Psoas muscle (tissue), 7 donors: ENCODE measurements at regions not wholly inside any gene's neighbourhood (a gene's known extent, or its start where the extent isn't known, plus 50 kb on each side); places are given as distances from the start of the nearest gene placed in this dataset.

Experiments used
- ATAC-seq, 4 donors: fragments of 200-7000 bp; cut with Tn5 transposase; one replicate each; pipeline ENCODE4 v1.9.1; 2020; ENCODE audit warnings: moderate library complexity in 3 of 4, mild to moderate bottlenecking in 2 of 4
- DNase-seq, 2 donors: peaks; one replicate each; pipeline ENCODE4 v3.0.0-alpha.2; 2020
- H3K27ac ChIP-seq: fragments of 200-600 bp; one replicate; pipeline ENCODE4 v1.8.0; 2022
- H3K27me3 ChIP-seq, 3 donors: fragments of 200-600 bp in 1 of 3; one replicate each; pipeline versions ENCODE4 v1.6.1 to v1.8.0; 2013 to 2022; ENCODE audit warnings: low read length in 2 of 3, mild to moderate bottlenecking in 2 of 3, moderate library complexity in 1 of 3; ENCODE audit not compliant: insufficient read depth in 3 of 3
- H3K36me3 ChIP-seq, 2 donors: fragments of 200-600 bp in 1 of 2; one replicate each; pipeline versions ENCODE4 v1.6.1 to v1.8.0; 2013 to 2022; ENCODE audit warnings: low read depth in 1 of 2, mild to moderate bottlenecking in 1 of 2, moderate library complexity in 1 of 2; ENCODE audit not compliant: insufficient read depth in 1 of 2
- H3K4me1 ChIP-seq: fragments of 200-600 bp; one replicate; pipeline ENCODE4 v1.8.0; 2022
- H3K4me3 ChIP-seq: fragments of 200-600 bp; one replicate; pipeline ENCODE4 v1.8.0; 2022; ENCODE audit warnings: mild to moderate bottlenecking
- H3K9me3 ChIP-seq: fragments of 200-600 bp; one replicate; pipeline ENCODE4 v1.8.0; 2022
- WGBS, 3 donors: extraction: QIAGEN DNeasy Blood & Tissue Kit; methylation state at CpG; one replicate each; pipeline versions ENCODE4 v1.1.6 to v1.1.7; 2013; 5-methylcytosine and 5-hydroxymethylcytosine counted together
- intact Hi-C, 2 donors: fragments of 100-400 bp; cut with DNase I; formaldehyde crosslinking; loops; one replicate each; pipeline versions ENCODE4 v1.11.0 to v1.14.2; 2022
- TF ChIP-seq, protein P1 (sequence below): fragments of 200-600 bp; IDR thresholded peaks from one replicate; pipeline ENCODE4 v1.8.0; 2022; ENCODE audit warnings: antibody characterized with exemption
- donor health status: healthy with polysubstance abuse.
- donor health status: DM: no; HTN: no; CAD: no; lungs with moderate emphysema.
- donor health status: Bipolar disorder and iron deficiency.
- donor health status: healthy.
- donor health status: DM: yes; HTN: yes; CAD: no.
- donor health status: DM: no; HTN: no; CAD: no.
- donor health status: DM: yes; HTN: yes; CAD: no.

GRCh38 chr10:62638062-62638477, 166.4 kb upstream of the ADO start:
- TF ChIP-seq, protein P1, sequence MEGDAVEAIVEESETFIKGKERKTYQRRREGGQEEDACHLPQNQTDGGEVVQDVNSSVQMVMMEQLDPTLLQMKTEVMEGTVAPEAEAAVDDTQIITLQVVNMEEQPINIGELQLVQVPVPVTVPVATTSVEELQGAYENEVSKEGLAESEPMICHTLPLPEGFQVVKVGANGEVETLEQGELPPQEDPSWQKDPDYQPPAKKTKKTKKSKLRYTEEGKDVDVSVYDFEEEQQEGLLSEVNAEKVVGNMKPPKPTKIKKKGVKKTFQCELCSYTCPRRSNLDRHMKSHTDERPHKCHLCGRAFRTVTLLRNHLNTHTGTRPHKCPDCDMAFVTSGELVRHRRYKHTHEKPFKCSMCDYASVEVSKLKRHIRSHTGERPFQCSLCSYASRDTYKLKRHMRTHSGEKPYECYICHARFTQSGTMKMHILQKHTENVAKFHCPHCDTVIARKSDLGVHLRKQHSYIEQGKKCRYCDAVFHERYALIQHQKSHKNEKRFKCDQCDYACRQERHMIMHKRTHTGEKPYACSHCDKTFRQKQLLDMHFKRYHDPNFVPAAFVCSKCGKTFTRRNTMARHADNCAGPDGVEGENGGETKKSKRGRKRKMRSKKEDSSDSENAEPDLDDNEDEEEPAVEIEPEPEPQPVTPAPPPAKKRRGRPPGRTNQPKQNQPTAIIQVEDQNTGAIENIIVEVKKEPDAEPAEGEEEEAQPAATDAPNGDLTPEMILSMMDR = no peak
- Histone ChIP-seq H3K27ac (no peak overlapping the region), H3K4me1 (no peaks in the 10 kb centered on the region), H3K9me3 (no peaks in the 10 kb centered on the region), H3K4me3 (no peak overlapping the region), H3K27me3 (no peaks in the 10 kb centered on the region), H3K36me3 (no peaks in the 10 kb centered on the region)
- ATAC-seq (peak in 3 of 4 donors; percentile 26 to 53 (median 36)), DNase-seq (no peak)
- WGBS, 3 donors = 60 to 71% (median 64%) methylated on average over 7 of the region's 7 CpGs
- intact Hi-C loops = no loop called here

GRCh38 chr10:62639144-62639543, 165.4 kb upstream of the ADO start:
- no peaks in the 10 kb centered on the region for H3K27me3 ChIP-seq
- WGBS, 3 donors = 88 to 90% (median 88%) methylated on average over 2 of the region's 2 CpGs
- no peak overlapping the region for H3K4me3 ChIP-seq
- ATAC-seq (no peak), DNase-seq (no peak)
- intact Hi-C loops = no loop called here
- H3K4me1 ChIP-seq = no peaks in the 10 kb centered on the region
- no peaks in the 10 kb centered on the region for H3K9me3 ChIP-seq
- TF ChIP-seq, protein P1 = no peak
- no peak overlapping the region for H3K27ac ChIP-seq
- no peaks in the 10 kb centered on the region for H3K36me3 ChIP-seq

- no peaks in the 10 kb centered on the region for H3K9me3 ChIP-seq
- DNase-seq = no peak
- intact Hi-C loops = no loop called here
- H3K27ac ChIP-seq = no peak overlapping the region
- TF ChIP-seq, protein P1 = no peak
- ATAC-seq = no peak
- H3K4me3 ChIP-seq = no peak overlapping the region
- no peaks in the 10 kb centered on the region for H3K27me3 ChIP-seq
- no peaks in the 10 kb centered on the region for H3K4me1 ChIP-seq
- no peaks in the 10 kb centered on the region for H3K36me3 ChIP-seq
Observed at GRCh38 chr10:62640411-62640810, 164.1 kb upstream of the ADO start.

- TF ChIP-seq, protein P1 = no peak
- DNase-seq (no peak), ATAC-seq (no peak)
- no peaks in the 10 kb centered on the region for H3K4me1 ChIP-seq
- WGBS, 3 donors = 90 to 98% (median 93%) methylated on average over 5 of the region's 5 CpGs
- intact Hi-C loops = no loop called here
- no peak overlapping the region for H3K27ac ChIP-seq
- H3K27me3 ChIP-seq = no peaks in the 10 kb centered on the region
- no peaks in the 10 kb centered on the region for H3K9me3 ChIP-seq
- H3K36me3 ChIP-seq = no peaks in the 10 kb centered on the region
- no peak overlapping the region for H3K4me3 ChIP-seq
Observed at GRCh38 chr10:62643606-62644587, 160.6 kb upstream of the ADO start.
